ENCODE measurements at regions not wholly inside any gene's neighbourhood (a gene's known extent, or its start where the extent isn't known, plus 50 kb on each side); places are given as distances from the start of the nearest gene placed in this dataset.

DNA sequence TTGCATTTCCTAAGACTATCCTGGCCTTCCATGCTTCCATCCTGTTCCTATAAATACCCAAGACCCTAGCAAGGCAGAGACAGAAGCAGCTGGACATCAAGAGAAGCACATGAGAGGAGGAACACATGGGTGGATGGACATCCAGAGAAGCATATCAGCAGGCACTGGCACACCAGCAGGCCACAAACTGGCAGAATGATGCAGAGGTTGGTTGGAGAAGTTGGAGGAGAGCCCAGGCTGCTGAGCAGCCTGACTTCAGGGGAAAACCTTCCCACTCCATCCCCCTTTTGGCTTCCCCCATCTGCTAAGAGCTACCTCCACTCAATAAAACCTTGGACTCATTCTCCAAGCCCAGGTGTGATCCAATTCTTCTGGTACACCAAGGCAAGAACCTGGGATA lies 332.5 kb downstream of the FRK start:
- no peaks in the 10 kb centered on the region for H3F3A ChIP-seq (replicated peaks; ENCODE audit: low read depth)
- no peak overlapping the region for H3K27ac Mint-ChIP-seq
- no peaks in the 10 kb centered on the region for H3K79me2 ChIP-seq (replicated peaks; ENCODE audit: insufficient read depth)
- ATAC-seq (no peak), DNase-seq (ENCODE audit: low spot score) (no peak)
- no peaks in the 10 kb centered on the region for H3K4me1 Mint-ChIP-seq
- no peak overlapping the region for H3K4me3 Mint-ChIP-seq
- no peaks in the 10 kb centered on the region for H3K9me3 Mint-ChIP-seq
- H3K36me3 Mint-ChIP-seq (ENCODE audit: low read depth) = no peaks in the 10 kb centered on the region
- H3K4me3 ChIP-seq = no peak overlapping the region
- no peaks in the 10 kb centered on the region for H3K27me3 ChIP-seq (ENCODE audit: insufficient read depth)
- no peak overlapping the region for H2AFZ ChIP-seq
- peaks cover 3% of the 10 kb centered on the region for H3K27me3 Mint-ChIP-seq (ENCODE audit: insufficient read depth, low read depth, poor library complexity)
- TF ChIP-seq STAT1 (IDR thresholded peaks at IDR 0.05; ENCODE audit: unreplicated experiment) (no peak), POLR2AphosphoS5 (IDR thresholded peaks at IDR 0.05; ENCODE audit: low read depth) (no peak), EZH2 (IDR thresholded peaks at IDR 0.05; ENCODE audit: low read depth, unreplicated experiment) (no peak), CTCF (conservative IDR thresholded peaks at IDR 0.05; ENCODE audit: low read depth in 2 of 2) (no peak), ZNF331 (CRISPR knock-in tag; IDR thresholded peaks at IDR 0.05; ENCODE audit: low read depth) (no peak), EZH2phosphoT487 (IDR thresholded peaks at IDR 0.05; ENCODE audit: unreplicated experiment) (no peak), NANOG (IDR thresholded peaks at IDR 0.05; ENCODE audit: borderline replicate concordance) (no peak), ZNF462 (CRISPR knock-in tag; IDR thresholded peaks at IDR 0.05) (no peak), REST (IDR thresholded peaks at IDR 0.05; ENCODE audit: unreplicated experiment) (no peak), CREB1 (CRISPR knock-in tag; IDR thresholded peaks at IDR 0.05; ENCODE audit: low read depth) (no peak), ZNF114 (CRISPR knock-in tag; IDR thresholded peaks at IDR 0.05) (no peak), JUNB (IDR thresholded peaks at IDR 0.05; ENCODE audit: unreplicated experiment) (no peak)
- TF ChIP-seq, protein P1, sequence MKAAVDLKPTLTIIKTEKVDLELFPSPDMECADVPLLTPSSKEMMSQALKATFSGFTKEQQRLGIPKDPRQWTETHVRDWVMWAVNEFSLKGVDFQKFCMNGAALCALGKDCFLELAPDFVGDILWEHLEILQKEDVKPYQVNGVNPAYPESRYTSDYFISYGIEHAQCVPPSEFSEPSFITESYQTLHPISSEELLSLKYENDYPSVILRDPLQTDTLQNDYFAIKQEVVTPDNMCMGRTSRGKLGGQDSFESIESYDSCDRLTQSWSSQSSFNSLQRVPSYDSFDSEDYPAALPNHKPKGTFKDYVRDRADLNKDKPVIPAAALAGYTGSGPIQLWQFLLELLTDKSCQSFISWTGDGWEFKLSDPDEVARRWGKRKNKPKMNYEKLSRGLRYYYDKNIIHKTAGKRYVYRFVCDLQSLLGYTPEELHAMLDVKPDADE (IDR thresholded peaks at IDR 0.05) = no peak
- H3K36me3 ChIP-seq (ENCODE audit: insufficient read depth) = no peaks in the 10 kb centered on the region
- 0 out of 2 replicates have a peak, but pooled peaks cover 3% of the 10 kb centered on the region for H3K9me2 ChIP-seq (ENCODE audit: insufficient read depth)
- no peaks in the 10 kb centered on the region for H3K4me1 ChIP-seq (ENCODE audit: insufficient read depth)
- no peaks in the 10 kb centered on the region for H4K20me1 ChIP-seq (replicated peaks; ENCODE audit: insufficient read depth)
- H3K27ac ChIP-seq (ENCODE audit: low read depth) = no peak overlapping the region
- no peak overlapping the region for H3K4me2 ChIP-seq

Data from GM23338 (cell line).